Body of pancreas (tissue), 4 donors: ENCODE measurements at regions not wholly inside any gene's neighbourhood (a gene's known extent, or its start where the extent isn't known, plus 50 kb on each side); places are given as distances from the start of the nearest gene placed in this dataset.

Experiments used
- POLR2A ChIP-seq, 3 donors: fragments of 450-650 bp; IDR thresholded peaks; one replicate each; pipeline ENCODE4 v1.6.1; 2016; ENCODE audit warnings: antibody characterized with exemption in 3 of 3, mild to moderate bottlenecking in 2 of 3
- TF ChIP-seq, protein P1 (sequence below), 7 experiments: fragments of 450-650 bp in 4 of 7; fragments of 200-600 bp in 3 of 7; sonication (generic) in 3 of 7; IDR thresholded peaks; one replicate each; pipeline ENCODE4 v1.5.1; 2016 to 2019; ENCODE audit warnings: antibody characterized with exemption in 7 of 7

DNA sequence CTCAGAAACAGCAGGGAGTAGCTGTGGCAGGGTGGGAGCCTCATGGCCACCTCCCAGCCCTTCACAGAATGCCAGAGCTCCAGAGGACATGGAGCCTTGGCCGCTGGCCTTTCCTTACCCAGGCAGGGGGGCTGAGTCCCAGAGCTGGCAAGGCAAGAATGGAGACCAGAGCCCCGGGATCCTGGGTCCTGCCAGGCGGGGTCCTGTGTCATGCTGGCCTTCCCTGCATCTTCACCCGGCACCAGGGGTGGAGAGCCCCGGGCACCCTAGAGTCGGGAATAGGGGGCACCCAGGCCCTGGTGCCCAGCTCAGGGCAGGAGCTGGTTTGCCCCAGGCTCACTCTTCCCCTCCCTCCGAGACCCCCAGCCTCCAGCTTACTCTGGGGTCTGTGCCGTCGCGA, 519.9 kb downstream of the TBC1D22A start:
- no peak for TF ChIP-seq POLR2A (IDR thresholded peaks at IDR 0.05)
- TF ChIP-seq, protein P1, sequence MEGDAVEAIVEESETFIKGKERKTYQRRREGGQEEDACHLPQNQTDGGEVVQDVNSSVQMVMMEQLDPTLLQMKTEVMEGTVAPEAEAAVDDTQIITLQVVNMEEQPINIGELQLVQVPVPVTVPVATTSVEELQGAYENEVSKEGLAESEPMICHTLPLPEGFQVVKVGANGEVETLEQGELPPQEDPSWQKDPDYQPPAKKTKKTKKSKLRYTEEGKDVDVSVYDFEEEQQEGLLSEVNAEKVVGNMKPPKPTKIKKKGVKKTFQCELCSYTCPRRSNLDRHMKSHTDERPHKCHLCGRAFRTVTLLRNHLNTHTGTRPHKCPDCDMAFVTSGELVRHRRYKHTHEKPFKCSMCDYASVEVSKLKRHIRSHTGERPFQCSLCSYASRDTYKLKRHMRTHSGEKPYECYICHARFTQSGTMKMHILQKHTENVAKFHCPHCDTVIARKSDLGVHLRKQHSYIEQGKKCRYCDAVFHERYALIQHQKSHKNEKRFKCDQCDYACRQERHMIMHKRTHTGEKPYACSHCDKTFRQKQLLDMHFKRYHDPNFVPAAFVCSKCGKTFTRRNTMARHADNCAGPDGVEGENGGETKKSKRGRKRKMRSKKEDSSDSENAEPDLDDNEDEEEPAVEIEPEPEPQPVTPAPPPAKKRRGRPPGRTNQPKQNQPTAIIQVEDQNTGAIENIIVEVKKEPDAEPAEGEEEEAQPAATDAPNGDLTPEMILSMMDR (IDR thresholded peaks at IDR 0.05) = no peak
